Activated CD8-positive, alpha-beta T cell treated with anti-CD3 and anti-CD28 coated beads for 36 hours (primary cell): ENCODE measurements at regions not wholly inside any gene's neighbourhood (a gene's known extent, or its start where the extent isn't known, plus 50 kb on each side); places are given as distances from the start of the nearest gene placed in this dataset.

ENCODE experiments used
- ATAC-seq: fragments of 200-7000 bp; cut with Tn5 transposase; one replicate; pipeline ENCODE4 v1.10.0; 2021; ENCODE audit warnings: mild to moderate bottlenecking, moderate library complexity
- CTCF ChIA-PET: fragments of 350-600 bp; sonication (Branson Sonifier 250); formaldehyde crosslinking; loops from one replicate; lab custom pipeline; 2021; ENCODE audit warnings: antibody characterized with exemption; lab: Charles Lee
- POLR2A ChIA-PET: fragments of 350-600 bp; sonication (Branson Sonifier 250); formaldehyde crosslinking; loops from one replicate; lab custom pipeline; 2021; ENCODE audit warnings: antibody characterized with exemption; lab: Charles Lee
- DNase-seq: peaks from one replicate; pipeline ENCODE4 v3.0.0-alpha.2; 2020
- H3K27ac Mint-ChIP-seq: one replicate; pipeline ENCODE4 v1.8.0; 2021; ENCODE audit warnings: mild to moderate bottlenecking, mixed read lengths
- H3K27me3 Mint-ChIP-seq: one replicate; pipeline ENCODE4 v1.8.0; 2021; ENCODE audit warnings: mixed read lengths
- H3K36me3 Mint-ChIP-seq: one replicate; pipeline ENCODE4 v1.8.0; 2021; ENCODE audit warnings: low read depth, mixed read lengths
- H3K4me1 Mint-ChIP-seq: one replicate; pipeline ENCODE4 v1.8.0; 2021; ENCODE audit warnings: low read depth, mixed read lengths
- H3K4me3 Mint-ChIP-seq: one replicate; pipeline ENCODE4 v1.8.0; 2021; ENCODE audit warnings: mild to moderate bottlenecking, moderate library complexity, mixed read lengths
- H3K9me3 Mint-ChIP-seq: one replicate; pipeline ENCODE4 v1.8.0; 2021; ENCODE audit warnings: mixed read lengths
- CTCF ChIP-seq: fragments of 200-600 bp; IDR thresholded peaks from one replicate; pipeline ENCODE4 v1.8.0; 2022; ENCODE audit warnings: antibody characterized with exemption, mild to moderate bottlenecking
- intact Hi-C: fragments of 100-400 bp; cut with micrococcal nuclease; formaldehyde crosslinking; loops from one replicate; pipeline ENCODE4 v1.10.0; 2022

DNA sequence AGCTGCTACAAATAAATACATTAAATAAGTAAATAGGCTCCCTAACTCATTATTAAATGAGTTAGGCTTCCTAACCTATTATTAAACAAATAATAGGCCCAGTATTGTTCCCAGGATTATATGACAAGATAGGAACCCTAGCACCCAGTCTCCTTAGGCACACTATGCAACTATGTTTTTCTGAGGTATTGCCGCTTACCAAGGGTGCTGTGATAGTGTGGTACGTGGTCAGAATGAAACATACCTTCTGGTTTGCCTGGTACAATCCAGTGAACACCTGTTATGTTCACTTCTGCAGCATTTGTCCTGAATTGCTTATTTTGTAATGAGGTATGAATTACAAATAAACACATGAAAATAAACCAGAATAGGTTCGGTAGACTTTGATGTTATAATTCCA lies 375.6 kb upstream of the GBE1 start:
- no peaks in the 10 kb centered on the region for H3K4me1 Mint-ChIP-seq
- ATAC-seq (no peak), DNase-seq (no peak)
- intact Hi-C loops, result no loop called here
- ChIA-PET CTCF (no interaction called here), POLR2A (interaction anchor here (0.7 kb wide), 1 partner anchor 15 kb away, joined by 4 read pairs; no protein-coding TSS in a partner anchor)
- H3K36me3 Mint-ChIP-seq, result no peaks in the 10 kb centered on the region
- H3K27ac Mint-ChIP-seq, result no peak overlapping the region
- H3K4me3 Mint-ChIP-seq, result no peak overlapping the region
- H3K27me3 Mint-ChIP-seq, result peaks cover 2% of the 10 kb centered on the region
- H3K9me3 Mint-ChIP-seq, result no peaks in the 10 kb centered on the region
- no peak for TF ChIP-seq CTCF

DNA sequence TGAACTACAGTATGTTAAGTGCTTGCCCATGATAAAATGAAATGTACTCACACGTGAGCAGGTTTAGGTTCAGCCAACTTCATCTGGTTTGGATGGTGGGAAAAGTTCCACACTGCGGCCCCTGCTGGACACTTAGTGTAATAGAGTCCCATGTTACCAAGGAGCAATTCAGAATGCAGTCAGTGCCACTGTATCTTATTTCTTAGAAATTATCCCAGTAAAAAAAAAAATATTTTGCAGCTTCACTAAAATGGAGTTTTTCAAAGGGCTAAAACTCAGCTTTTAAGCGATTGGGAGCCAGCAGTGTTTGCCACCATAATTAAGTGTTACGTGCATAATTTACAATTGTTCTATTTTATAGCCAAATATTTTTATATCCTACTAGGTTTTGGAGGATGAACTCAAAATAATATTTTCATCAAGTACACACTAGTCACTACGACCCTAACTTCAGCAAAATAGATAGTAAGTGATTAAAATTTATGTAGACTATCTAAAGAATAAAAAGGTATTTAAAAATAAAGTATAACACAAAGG lies 371.7 kb upstream of the GBE1 start:
- POLR2A ChIA-PET, result no interaction called here
- peak; percentile 83 for TF ChIP-seq CTCF
- DNase-seq (peak; percentile 68), ATAC-seq (peak; percentile 81)
- Mint-ChIP-seq H3K4me1 (no peaks in the 10 kb centered on the region), H3K9me3 (no peaks in the 10 kb centered on the region), H3K36me3 (no peaks in the 10 kb centered on the region), H3K27ac (no peak overlapping the region), H3K27me3 (peaks cover 2% of the 10 kb centered on the region), H3K4me3 (no peak overlapping the region)
- CTCF ChIA-PET, result interaction anchor here (0.6 to 1.9 kb wide), 5 partner anchors 11 to 669 kb away, joined by 3 to 11 read pairs (median 5); no protein-coding TSS in a partner anchor
- intact Hi-C loops, result loop anchor here (5.0 kb wide), 1 partner anchor 641 kb away; no protein-coding TSS in a partner anchor

DNA sequence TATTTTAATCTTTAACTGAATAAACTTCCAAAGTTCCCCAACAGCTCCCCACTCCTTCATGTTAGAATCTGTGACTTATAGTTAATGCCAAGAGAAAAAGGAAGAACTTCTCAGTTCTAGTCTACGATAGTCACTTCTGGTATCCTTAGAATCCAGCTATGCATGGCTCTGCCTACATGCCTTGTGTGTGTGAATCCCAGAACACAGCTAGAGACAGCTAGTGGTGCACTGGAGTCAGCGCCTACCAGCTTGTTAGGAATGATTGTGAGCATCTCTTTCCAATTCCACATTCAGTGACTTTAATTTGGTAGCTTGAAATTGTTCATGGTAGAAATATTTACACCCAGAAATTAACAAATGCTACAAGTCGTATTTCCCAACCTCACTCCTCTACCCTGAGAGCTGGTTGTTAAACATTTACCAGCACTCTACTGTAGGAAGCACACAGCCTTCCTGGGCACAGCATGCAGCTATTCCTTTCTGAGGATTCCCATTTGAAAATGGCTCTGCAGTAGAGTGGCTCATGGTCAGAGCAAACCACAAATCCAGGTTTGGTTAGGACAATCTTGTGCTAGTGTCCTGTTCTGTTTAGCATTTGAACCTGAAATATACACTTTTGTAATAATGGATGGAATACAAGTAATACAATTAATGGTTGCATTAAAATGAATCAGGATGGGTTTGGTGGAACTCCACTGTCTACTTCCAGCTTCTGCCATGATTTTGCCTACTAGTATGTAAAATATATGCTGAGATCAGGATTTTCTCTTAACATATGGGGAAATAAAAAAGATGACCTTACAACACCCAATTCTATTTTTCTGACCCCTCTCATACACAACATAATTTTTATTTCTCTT lies 371.0 kb upstream of the GBE1 start:
- intact Hi-C loops, result loop anchor here (5.0 kb wide), 1 partner anchor 640 kb away; no protein-coding TSS in a partner anchor
- ChIA-PET POLR2A (no interaction called here), CTCF (interaction anchor here (0.8 to 1.9 kb wide), 11 partner anchors 9 to 685 kb away, joined by 3 to 11 read pairs (median 4); no protein-coding TSS in a partner anchor)
- no peaks in the 10 kb centered on the region for H3K36me3 Mint-ChIP-seq
- H3K4me1 Mint-ChIP-seq, result no peaks in the 10 kb centered on the region
- no peak for ATAC-seq
- peaks cover 2% of the 10 kb centered on the region for H3K27me3 Mint-ChIP-seq
- H3K9me3 Mint-ChIP-seq, result no peaks in the 10 kb centered on the region
- DNase-seq, result no peak
- H3K4me3 Mint-ChIP-seq, result no peak overlapping the region
- H3K27ac Mint-ChIP-seq, result no peak overlapping the region
- no peak for TF ChIP-seq CTCF

DNA sequence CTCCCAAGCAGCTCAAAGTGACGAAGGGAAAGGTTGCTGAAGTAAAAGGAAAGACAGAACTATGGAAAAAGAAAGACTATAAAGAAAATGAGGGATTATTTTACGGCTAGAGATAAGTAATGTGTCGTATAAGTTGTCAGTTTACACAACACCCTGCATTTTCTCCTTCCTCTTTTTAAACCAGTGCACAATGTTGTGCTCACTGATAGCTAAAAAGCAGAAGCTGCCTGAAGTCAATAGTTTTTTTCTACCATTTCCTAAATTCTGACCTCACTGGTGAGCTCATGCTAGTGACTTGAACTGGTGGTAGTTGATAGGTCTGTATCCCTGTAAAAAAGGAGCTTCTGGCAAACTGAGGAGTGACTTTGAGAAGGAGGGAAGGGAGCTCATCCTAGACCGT lies 368.6 kb upstream of the GBE1 start:
- H3K36me3 Mint-ChIP-seq, result no peaks in the 10 kb centered on the region
- H3K27me3 Mint-ChIP-seq, result peaks cover 2% of the 10 kb centered on the region
- no peaks in the 10 kb centered on the region for H3K4me1 Mint-ChIP-seq
- POLR2A ChIA-PET, result no interaction called here
- DNase-seq, result no peak
- no peak overlapping the region for H3K27ac Mint-ChIP-seq
- ATAC-seq, result no peak
- no peaks in the 10 kb centered on the region for H3K9me3 Mint-ChIP-seq
- TF ChIP-seq CTCF, result no peak
- CTCF ChIA-PET, result interaction anchor here (1.6 kb wide), 1 partner anchor 219 kb away, joined by 3 read pairs; no protein-coding TSS in a partner anchor
- H3K4me3 Mint-ChIP-seq, result no peak overlapping the region
- intact Hi-C loops, result loop anchor here (5.0 kb wide), 1 partner anchor 638 kb away; no protein-coding TSS in a partner anchor
